ENCODE measurements at regions not wholly inside any gene's neighbourhood (a gene's known extent, or its start where the extent isn't known, plus 50 kb on each side); places are given as distances from the start of the nearest gene placed in this dataset.
"Not testable (repeated sequence)": the region's sequence is repeated elsewhere in the genome, so short reads cannot be mapped to it uniquely, and the experiment has no call there.

GRCh38 chr11:33463059-33463458 is 205.9 kb downstream of the HIPK3 start:
- DNase-seq (ENCODE audit: low read depth) = no peak

DNA sequence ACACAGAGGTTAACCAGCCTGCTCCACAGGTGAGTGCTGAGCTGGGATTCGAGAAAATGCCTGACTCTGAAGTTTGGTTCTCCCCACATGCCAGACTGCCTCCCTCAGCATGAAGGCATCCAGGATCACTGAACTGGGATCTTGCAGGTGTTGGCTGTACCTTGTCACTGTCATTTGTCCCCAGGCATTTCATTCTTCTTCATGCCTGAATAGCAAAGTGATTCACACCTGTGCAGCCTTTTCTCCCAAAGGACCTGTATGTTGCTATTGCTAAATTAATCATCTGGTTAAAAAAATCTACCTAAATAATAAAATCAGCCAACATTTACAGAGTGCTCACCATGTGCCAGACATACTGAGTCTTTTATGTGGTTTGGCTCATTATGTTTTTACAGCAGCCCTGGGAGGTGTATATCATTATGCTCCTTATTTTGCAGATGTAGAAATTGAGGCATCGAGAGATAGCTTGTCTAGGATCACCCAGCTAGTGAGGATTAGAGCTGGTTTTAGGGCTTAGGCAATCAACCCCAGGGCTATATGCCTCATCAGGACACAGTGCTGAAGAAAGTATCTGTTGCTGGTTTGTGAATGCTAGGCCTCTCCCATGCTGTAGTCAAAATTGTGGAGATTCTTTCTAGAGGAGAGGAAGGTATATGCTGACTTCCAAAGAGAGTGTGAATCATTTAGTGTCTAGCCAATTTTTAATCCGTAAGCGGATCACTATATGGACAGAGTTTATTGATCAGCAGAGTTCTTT is 204.4 kb downstream of the HIPK3 start:
- no peak for DNase-seq (ENCODE audit: low read depth)

- no peak for DNase-seq (ENCODE audit: low read depth)
Observed at GRCh38 chr11:33457948-33458347, 200.8 kb downstream of the HIPK3 start.

GRCh38 chr11:33455867-33456463 is 198.8 kb downstream of the HIPK3 start:
- no peak for DNase-seq (ENCODE audit: low read depth)

GRCh38 chr11:33454264-33454663 is 197.1 kb downstream of the HIPK3 start:
- DNase-seq (ENCODE audit: low read depth) = no peak

DNA sequence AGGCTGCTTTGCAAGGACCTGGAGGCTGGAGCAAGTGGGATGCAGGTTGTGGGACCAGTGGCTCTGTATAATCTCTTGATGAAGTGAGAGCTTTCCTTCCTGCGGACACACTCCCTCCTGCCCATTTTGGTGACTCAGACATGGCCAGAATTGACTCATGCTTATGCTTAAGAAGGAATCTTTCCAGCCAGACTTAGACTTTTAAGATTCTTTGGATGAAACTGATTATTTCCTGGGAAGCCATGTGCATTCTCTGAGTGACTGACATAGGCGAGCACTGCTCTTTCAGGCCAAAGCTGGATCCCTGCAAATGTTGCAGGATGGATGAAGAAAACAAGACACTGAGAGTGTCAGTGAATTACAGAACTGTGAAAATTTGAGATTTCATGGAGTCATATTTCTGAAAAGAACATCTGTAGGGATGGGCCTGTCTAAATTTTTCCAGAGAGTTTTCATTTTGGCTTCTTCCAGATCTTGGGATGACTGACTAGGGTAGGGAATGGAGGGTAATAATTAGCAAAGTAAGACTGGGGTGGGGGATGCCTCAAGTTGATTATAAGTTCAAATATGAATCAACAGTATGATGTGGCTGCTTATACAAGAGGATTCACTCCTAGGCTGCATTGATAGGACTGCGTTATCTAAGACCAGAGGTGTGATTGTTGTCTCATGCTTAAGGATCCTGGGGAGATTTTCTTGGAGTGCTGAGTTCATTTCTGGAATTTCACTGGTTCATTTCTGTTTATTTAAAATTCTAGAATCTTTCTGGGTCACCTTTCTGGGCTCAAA is 195.8 kb downstream of the HIPK3 start:
- DNase-seq (ENCODE audit: low read depth) = peak; percentile 82

DNA sequence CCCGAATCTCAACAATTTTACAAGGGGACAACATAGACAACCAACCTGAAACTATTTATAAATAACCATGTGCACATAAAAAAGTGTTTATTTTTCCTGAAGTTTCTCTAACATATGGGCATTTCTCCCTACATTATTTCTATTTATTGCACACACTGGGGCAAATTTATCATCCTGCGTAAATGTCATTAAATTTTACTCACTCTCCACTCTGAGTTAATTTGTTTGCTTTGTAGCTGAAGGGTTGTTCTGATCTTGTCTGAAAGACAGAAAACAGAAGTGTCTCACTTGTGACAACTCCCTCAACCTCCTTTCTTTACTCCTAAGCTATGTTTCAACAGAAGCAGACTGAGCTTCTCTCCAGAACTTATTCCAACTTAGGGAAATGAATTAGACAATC is 194.2 kb downstream of the HIPK3 start:
- DNase-seq (ENCODE audit: low read depth) = no peak

DNA sequence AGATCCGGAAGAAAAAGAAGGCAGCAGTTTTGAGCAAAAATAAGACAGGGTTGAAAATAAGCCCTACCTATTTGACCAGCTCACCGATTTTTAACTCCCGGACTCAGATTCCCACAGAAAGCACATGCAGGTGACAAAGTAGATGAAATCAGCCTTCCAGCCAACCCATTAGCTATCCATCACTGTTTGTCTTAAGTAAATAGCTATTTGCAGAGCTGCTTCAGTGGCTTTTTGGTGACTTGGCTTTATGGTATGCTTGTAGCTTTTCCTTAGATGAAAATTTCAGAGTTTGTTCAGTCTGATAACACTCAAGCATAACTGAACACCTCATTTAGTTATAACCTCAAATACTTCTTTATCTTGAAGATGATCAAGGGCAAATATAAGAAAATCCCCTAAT is 192.6 kb downstream of the HIPK3 start:
- DNase-seq (ENCODE audit: low read depth) = no peak

DNA sequence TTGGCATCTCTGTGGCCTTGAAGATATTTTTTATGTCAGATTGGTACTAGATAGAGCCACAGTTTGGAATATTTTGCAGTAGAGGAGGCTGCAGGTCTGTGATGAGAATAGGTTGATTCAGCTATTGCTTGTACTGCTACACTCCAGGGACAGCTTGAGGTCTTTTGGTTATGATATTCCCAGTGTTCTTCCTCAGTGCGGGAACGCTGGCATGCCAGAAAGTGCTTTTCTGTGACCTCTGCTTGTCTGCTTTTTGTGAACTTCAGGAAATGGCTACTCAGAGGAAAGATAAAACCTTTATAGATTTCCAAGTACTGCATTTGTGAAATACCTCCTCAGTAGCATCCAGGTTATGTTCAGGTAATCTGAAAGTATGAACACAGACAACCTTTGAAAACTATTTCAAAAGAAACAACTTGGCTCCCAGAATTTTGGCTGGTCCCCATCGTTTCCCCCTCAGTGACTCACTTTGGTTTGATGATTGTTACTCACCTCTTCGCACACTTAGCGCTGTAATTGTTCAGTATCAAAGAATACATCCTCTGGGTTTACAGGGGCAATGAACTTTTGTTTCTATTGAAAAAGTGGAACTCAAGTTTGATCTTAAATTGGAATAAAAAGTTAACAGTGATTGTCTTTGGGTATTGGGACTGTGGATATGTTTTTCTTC is 191.4 kb downstream of the HIPK3 start:
- no peak for DNase-seq (ENCODE audit: low read depth)

- DNase-seq (ENCODE audit: low read depth) = peak; percentile 71
Observed at GRCh38 chr11:33445761-33446161, 188.6 kb downstream of the HIPK3 start.

DNA sequence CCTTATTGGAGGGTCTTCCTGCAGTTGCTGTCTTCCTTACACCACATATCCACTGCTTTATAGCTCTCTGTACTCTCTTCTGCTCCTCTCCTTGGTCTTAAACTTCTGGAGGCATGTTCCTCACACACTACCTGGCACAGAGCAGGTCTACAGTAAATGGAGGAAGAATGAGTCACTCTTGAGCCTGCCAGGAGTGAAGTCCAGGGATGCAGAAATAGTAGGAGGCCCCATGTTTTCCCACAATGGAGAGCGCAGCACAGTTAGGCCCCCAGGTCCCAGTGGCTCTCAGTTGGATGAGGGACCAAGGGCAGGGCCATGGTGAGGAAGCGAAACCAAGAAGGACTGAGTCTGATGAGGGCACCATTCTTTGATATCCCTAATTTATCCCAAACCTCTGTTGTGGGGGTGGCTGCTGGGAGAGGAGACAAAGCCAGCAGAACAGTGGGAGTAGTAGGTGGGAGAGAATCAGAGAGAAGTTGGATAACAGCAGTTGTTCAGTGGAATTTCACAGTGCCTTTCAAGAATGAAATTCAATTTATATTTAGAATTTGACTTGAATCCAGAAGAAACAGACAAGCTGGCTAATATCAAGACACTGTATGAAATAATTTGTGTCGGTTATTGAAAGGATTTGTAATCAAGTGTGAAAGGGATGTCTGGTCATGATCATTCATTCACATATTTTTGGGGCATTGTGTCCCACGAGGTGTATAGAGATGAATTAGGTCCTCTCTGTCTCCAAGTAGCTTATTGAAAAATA is 187.8 kb downstream of the HIPK3 start:
- no peak for DNase-seq (ENCODE audit: low read depth)

DNA sequence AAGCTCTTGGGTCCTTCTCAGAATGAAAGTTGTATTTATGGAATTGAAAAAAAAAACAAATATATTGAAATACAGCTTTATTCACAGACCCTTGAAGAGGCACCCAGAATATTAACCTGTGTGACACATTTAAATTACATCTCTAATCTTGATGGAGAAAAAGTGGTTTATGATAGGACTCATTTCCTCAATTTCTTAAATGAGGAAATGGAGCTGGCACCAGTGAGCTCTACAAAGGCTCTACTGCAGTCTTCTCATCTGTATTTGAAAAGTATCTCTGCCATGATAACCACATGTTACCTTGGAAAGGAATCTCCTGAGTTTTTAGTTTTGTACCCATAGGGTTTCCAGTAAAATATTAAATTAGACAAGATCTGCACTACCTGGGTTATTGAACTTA is 186.5 kb downstream of the HIPK3 start:
- no peak for DNase-seq (ENCODE audit: low read depth)

DNA sequence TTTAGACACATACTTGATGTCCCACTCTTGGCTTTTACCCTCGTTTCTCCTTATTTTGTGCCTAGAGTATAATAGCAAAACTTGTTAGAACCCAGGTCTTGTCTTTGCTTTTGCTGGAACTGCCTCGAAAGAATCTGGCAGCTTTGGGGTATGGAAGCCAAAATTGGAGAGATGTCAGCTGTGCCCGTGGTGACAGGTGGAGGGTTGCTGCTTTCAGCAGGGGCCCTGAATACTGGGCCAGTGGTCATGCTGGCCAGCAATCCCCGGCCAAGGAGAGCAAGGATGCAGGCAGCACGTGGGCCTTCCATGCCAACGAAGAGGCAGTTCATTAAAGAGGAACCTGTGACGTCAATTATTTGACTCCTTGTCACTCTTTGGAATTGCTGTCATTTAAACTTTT is 181.1 kb downstream of the HIPK3 start:
- DNase-seq (ENCODE audit: low read depth) = no peak

DNA sequence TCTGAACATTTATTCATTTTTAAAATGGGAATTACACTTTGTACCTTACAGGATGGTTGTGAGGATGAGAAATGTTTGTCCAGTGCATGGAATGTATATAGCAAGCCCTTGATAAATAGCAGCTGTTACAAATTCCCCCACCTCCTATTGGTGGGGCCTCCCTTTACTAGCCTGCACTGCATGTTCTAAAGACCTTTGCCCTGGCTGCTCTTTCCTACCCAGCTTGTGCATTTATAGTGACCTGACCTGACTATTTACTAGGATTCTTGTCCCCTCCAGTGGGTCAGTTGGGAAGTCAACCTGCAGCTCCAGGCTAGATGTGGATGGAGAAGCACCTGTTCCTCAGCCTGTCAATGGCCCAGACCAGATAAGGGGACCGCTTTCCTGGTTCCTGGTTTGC is 180.3 kb downstream of the HIPK3 start:
- no peak for DNase-seq (ENCODE audit: low read depth)

DNA sequence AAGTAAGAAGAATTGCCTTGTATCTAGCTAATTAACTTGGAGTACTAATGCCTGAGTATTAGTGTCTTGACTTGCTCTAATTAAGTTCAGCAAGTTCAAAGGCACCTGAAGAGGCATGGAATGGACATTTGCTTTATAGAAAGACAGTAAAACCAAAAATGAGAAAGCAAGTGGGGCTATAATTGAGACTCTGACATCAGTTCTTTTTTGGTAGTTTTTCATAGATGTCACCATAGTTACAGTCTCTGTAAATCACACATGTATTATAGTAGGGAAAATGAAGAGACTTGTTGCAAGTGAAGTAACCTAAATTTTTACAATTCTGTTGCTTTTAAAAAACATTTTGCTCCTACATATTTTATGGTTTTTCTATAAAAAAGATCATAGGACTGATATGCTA is 178.0 kb downstream of the HIPK3 start:
- DNase-seq (ENCODE audit: low read depth) = no peak

DNA sequence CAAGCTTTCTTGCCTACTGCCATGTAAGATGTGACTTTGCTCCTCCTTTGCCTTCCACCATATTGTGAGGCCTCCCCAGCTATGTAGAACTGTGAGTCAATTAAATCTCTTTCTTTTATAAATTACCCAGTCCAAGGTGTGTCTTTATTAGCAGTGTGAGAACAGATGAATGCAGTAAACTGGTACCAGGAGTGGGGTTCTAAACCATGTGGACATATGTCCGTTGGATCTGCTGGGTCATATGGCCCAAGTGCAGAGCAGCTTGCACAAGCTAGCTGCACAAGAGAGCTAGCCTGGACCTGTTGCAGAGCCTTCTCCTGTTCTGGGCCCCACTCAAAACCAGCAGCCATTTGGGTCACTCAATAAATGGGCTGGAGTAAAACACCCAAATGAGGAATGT is 177.1 kb downstream of the HIPK3 start:
- no peak for DNase-seq (ENCODE audit: low read depth)

DNA sequence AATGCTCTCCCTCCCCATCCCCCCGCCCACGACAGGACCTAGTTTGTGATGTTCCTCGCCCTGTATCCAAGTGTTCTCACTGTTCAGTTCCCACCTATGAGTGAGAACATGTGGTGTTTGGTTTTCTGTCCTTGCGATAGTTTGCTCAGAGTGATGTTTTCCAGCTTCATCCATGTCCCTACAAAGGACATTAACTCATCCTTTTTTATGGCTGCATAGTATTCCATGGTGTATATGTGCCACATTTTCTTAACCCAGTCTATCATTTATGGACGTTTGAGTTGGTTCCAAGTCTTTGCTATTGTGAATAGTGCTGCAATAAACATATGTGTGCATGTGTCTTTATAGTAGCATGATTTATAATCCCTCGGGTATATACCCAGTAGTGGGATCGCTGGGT is 171.3 kb downstream of the HIPK3 start:
- DNase-seq (ENCODE audit: low read depth) = not testable (repeated sequence)

DNA sequence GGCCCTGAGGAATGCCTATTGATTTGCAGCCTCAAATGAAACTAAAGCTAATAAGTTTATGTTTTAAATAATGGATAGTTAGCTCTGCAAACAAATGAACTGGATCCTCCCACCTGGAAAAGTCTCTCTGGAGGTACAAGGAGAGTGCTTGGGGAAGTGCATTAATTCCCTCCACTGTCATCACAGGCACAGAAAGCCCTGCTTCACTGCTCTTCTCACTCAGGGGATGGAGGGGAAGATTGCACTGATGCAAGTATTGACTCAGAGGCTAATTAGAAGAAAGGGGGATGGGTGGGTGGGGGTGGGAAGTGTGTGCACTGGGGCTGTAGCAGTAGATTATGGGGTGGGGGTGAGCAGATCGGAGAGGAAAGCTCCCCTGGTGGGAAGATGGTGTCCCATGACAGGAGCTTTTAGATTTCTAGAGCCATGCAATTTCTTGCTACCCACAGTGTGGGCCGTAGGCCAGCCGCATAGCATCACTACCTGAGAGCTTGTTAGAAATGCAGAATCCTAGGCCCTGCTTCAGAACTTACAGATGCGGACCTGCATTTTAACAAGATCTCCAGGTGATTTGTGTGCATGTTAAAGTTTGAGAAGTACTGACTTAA is 163.9 kb downstream of the HIPK3 start:
- no peak for DNase-seq (ENCODE audit: low read depth)

- no peak for DNase-seq (ENCODE audit: low read depth)
Observed at GRCh38 chr11:33419924-33420323, 162.7 kb downstream of the HIPK3 start.

DNA sequence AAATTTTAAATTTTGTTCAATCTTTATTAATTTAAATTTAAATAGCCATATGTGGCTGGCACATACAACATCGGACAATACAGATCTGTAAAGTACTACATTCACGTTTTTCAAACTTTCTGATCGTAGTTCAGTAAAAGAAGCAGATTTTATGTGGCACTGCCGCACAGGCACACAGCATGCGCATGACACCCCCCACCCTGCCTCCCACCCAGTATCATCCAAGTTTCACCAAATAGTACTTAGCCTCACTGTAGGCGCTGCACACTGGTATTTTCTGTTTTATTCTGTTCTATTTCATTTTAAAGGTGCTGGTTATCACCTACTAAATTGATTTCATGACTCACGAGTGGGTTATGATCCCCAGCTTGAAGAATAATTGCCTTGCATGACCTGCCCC is 159.9 kb downstream of the HIPK3 start:
- no peak for DNase-seq (ENCODE audit: low read depth)

DNA sequence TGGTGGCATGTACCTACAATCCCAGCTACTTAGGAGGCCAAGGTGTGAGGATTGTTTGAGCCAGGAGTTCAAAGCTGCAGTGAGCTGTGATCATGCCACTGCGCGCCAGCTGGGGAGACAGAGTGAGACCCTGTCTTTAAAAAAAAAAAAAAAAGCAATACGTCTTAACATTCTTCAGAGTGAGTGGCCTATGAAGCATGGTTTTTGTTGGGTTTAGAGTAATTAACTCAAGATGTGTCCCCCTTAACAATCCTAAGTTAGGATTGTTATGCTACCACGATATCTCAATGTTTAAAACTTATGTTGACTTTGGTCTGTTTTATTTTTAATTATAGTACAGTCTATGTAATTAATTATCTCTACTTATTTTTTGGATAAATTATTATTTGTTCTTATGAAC is 156.1 kb downstream of the HIPK3 start:
- DNase-seq (ENCODE audit: low read depth) = no peak

DNA sequence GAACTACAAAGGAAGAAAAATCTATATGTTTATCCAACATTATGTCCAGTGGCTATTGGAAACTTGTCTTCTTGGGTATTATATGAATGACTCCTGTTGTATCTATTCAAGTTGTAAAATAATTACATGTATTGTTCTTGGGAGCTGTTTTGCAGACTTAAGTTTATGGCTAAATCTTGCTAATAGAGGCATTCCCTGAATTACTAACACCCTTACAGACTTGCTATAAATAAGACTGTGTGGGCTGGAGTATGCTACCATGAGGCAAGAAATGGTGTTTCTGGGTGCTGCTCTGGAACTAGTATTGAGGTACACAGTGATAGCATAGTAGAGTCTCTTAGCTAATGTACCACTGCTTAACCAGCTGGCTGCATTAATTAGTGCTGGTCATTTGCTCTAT is 155.1 kb downstream of the HIPK3 start:
- DNase-seq (ENCODE audit: low read depth) = no peak
